Liver (tissue), 8 donors: ENCODE measurements at regions not wholly inside any gene's neighbourhood (a gene's known extent, or its start where the extent isn't known, plus 50 kb on each side); places are given as distances from the start of the nearest gene placed in this dataset.

ENCODE experiments used
- DNase-seq: peaks from one replicate; pipeline ENCODE4 v3.0.0-alpha.2; 2017; ENCODE audit warnings: low spot score
- H3K27ac ChIP-seq, 2 donors: one replicate each; pipeline ENCODE4 v1.7.0; 2013; ENCODE audit warnings: inconsistent platforms in 2 of 2, low read length in 2 of 2, control low read depth in 1 of 2, low read depth in 1 of 2, mild to moderate bottlenecking in 1 of 2
- H3K27me3 ChIP-seq, 4 donors: one replicate each; pipeline versions ENCODE4 v1.6.1 to v1.7.0; 2013; ENCODE audit warnings: low read length in 3 of 4, inconsistent platforms in 1 of 4, mild to moderate bottlenecking in 1 of 4, moderate library complexity in 1 of 4; ENCODE audit not compliant: control insufficient read depth in 4 of 4, insufficient read depth in 4 of 4
- H3K36me3 ChIP-seq, 4 donors: one replicate each; pipeline versions ENCODE4 v1.6.1 to v1.7.0; 2013; ENCODE audit warnings: low read length in 3 of 4, mild to moderate bottlenecking in 3 of 4, low read depth in 1 of 4, moderate library complexity in 1 of 4; ENCODE audit not compliant: control insufficient read depth in 4 of 4, insufficient read depth in 3 of 4
- H3K4me1 ChIP-seq, 4 donors: one replicate each; pipeline versions ENCODE4 v1.6.1 to v1.7.0; 2013; ENCODE audit warnings: low read length in 3 of 4, mild to moderate bottlenecking in 3 of 4, moderate library complexity in 1 of 4; ENCODE audit not compliant: control insufficient read depth in 4 of 4, insufficient read depth in 4 of 4
- H3K4me3 ChIP-seq, 3 donors: one replicate each; pipeline versions ENCODE4 v1.6.1 to v1.7.0; 2013; ENCODE audit warnings: low read length in 3 of 3, control low read depth in 1 of 3, low read depth in 1 of 3, mild to moderate bottlenecking in 1 of 3
- H3K9ac ChIP-seq, 2 donors: one replicate each; pipeline ENCODE4 v1.7.0; 2013; ENCODE audit warnings: low read length in 2 of 2, mild to moderate bottlenecking in 2 of 2, moderate library complexity in 2 of 2, control low read depth in 1 of 2, low read depth in 1 of 2
- H3K9me3 ChIP-seq, 4 donors: one replicate each; pipeline versions ENCODE4 v1.6.1 to v1.7.0; 2013; ENCODE audit warnings: low read length in 3 of 4; ENCODE audit not compliant: control insufficient read depth in 4 of 4
- EGR1 ChIP-seq, 2 donors: IDR thresholded peaks; 2 replicates each; pipeline ENCODE4 v1.6.1; 2016 to 2018; ENCODE audit warnings: antibody characterized with exemption in 2 of 2, low read depth in 2 of 2
- FOXA1 ChIP-seq: IDR thresholded peaks from 2 replicates; pipeline ENCODE4 v1.6.1; 2016; ENCODE audit warnings: antibody characterized with exemption
- FOXA2 ChIP-seq: IDR thresholded peaks from 2 replicates; pipeline ENCODE4 v1.6.1; 2016; ENCODE audit warnings: antibody characterized with exemption
- GABPA ChIP-seq, 2 donors: IDR thresholded peaks in 1 of 2; conservative IDR thresholded peaks in 1 of 2; 2 replicates each; pipeline ENCODE4 v1.6.1; 2016; ENCODE audit warnings: antibody characterized with exemption in 2 of 2, mild to moderate bottlenecking in 1 of 2, moderate library complexity in 1 of 2
- HNF4A ChIP-seq, 2 donors: conservative IDR thresholded peaks; 2 replicates each; pipeline ENCODE4 v1.6.1; 2016; ENCODE audit warnings: antibody characterized with exemption in 2 of 2, mild to moderate bottlenecking in 2 of 2
- HNF4G ChIP-seq: IDR thresholded peaks from 2 replicates; pipeline ENCODE4 v1.6.1; 2016; ENCODE audit warnings: antibody characterized with exemption
- JUND ChIP-seq, 2 donors: IDR thresholded peaks; 2 replicates each; pipeline ENCODE4 v1.6.1; 2016; ENCODE audit warnings: antibody characterized with exemption in 2 of 2
- NR2F2 ChIP-seq: IDR thresholded peaks from 2 replicates; pipeline ENCODE4 v1.6.1; 2016; ENCODE audit warnings: antibody characterized with exemption
- RAD21 ChIP-seq, 2 donors: IDR thresholded peaks; 2 replicates each; pipeline ENCODE4 v1.6.1; 2016; ENCODE audit warnings: antibody characterized with exemption in 2 of 2, mild to moderate bottlenecking in 2 of 2
- RXRA ChIP-seq, 2 donors: IDR thresholded peaks; 2 replicates each; pipeline ENCODE4 v1.6.1; 2017 to 2018; ENCODE audit warnings: antibody characterized with exemption in 2 of 2, mild to moderate bottlenecking in 1 of 2
- SP1 ChIP-seq: IDR thresholded peaks from 2 replicates; pipeline ENCODE4 v1.6.1; 2018; ENCODE audit warnings: antibody characterized with exemption, mild to moderate bottlenecking
- TAF1 ChIP-seq: conservative IDR thresholded peaks from 2 replicates; pipeline ENCODE4 v1.6.1; 2016; ENCODE audit warnings: antibody characterized with exemption, mild to moderate bottlenecking
- YY1 ChIP-seq: IDR thresholded peaks from 2 replicates; pipeline ENCODE4 v1.6.1; 2016; ENCODE audit warnings: antibody characterized with exemption, mild to moderate bottlenecking
- WGBS: extraction: QIAGEN DNeasy Blood & Tissue Kit; methylation state at CpG from one replicate; pipeline ENCODE4 v1.1.7; 2013; 5-methylcytosine and 5-hydroxymethylcytosine counted together
- TF ChIP-seq, protein P1 (sequence below): IDR thresholded peaks from 2 replicates; pipeline ENCODE4 v1.6.1; 2016; ENCODE audit warnings: antibody characterized with exemption, mild to moderate bottlenecking
- TF ChIP-seq, protein P2 (sequence below): fragments of 150-350 bp; IDR thresholded peaks from 2 replicates; pipeline ENCODE4 v1.5.1; 2017; ENCODE audit warnings: improper control_type of control experiment, low read depth, low read length; ENCODE audit not compliant: missing input control
- TF ChIP-seq, protein P3 (sequence below): IDR thresholded peaks from 2 replicates; pipeline ENCODE4 v1.6.1; 2016; ENCODE audit warnings: antibody characterized with exemption
- TF ChIP-seq, protein P4 (sequence below): IDR thresholded peaks from 2 replicates; pipeline ENCODE4 v1.6.1; 2016; ENCODE audit warnings: antibody characterized with exemption
- TF ChIP-seq, protein P5 (sequence below): IDR thresholded peaks from 2 replicates; pipeline ENCODE4 v1.6.1; 2016; ENCODE audit warnings: antibody characterized with exemption
- donor health status: healthy.
- donor health status: healthy.
- donor health status: healthy.
- donor health status: healthy.
- donor health status: healthy.

DNA sequence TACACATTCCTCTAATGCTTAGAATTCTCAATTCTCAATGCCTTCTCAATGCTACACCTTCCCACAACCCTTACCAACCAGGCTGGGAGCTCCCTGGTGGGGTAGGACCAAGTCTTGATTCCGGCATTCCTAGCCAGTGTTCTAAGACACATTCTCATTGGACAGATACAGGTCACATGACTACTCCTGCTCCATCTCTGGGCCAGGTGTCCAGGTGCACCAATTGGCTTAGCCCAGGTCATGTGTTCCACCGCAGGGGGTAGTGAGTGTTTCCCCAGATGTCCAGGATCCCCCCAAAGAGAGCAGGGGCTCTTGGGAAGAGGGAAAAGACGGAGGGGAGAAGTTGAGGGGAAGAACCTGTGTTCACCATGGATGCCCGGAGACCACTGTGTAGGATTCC is 58.7 kb upstream of the MLN start:
- Histone ChIP-seq H3K9ac (no peak overlapping the region), H3K27ac (no peak overlapping the region), H3K36me3 (no peaks in the 10 kb centered on the region), H3K4me3 (no peak overlapping the region), H3K9me3 (no peaks in the 10 kb centered on the region), H3K4me1 (no peaks in the 10 kb centered on the region), H3K27me3 (no peaks in the 10 kb centered on the region)
- WGBS = 80% methylated on average over 4 of the region's 4 CpGs
- DNase-seq = no peak
- no peak for TF ChIP-seq YY1
- TF ChIP-seq, protein P1, sequence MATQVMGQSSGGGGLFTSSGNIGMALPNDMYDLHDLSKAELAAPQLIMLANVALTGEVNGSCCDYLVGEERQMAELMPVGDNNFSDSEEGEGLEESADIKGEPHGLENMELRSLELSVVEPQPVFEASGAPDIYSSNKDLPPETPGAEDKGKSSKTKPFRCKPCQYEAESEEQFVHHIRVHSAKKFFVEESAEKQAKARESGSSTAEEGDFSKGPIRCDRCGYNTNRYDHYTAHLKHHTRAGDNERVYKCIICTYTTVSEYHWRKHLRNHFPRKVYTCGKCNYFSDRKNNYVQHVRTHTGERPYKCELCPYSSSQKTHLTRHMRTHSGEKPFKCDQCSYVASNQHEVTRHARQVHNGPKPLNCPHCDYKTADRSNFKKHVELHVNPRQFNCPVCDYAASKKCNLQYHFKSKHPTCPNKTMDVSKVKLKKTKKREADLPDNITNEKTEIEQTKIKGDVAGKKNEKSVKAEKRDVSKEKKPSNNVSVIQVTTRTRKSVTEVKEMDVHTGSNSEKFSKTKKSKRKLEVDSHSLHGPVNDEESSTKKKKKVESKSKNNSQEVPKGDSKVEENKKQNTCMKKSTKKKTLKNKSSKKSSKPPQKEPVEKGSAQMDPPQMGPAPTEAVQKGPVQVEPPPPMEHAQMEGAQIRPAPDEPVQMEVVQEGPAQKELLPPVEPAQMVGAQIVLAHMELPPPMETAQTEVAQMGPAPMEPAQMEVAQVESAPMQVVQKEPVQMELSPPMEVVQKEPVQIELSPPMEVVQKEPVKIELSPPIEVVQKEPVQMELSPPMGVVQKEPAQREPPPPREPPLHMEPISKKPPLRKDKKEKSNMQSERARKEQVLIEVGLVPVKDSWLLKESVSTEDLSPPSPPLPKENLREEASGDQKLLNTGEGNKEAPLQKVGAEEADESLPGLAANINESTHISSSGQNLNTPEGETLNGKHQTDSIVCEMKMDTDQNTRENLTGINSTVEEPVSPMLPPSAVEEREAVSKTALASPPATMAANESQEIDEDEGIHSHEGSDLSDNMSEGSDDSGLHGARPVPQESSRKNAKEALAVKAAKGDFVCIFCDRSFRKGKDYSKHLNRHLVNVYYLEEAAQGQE = no peak
- no peak for TF ChIP-seq GABPA (IDR thresholded peaks at IDR 0.05 in 1 of 2, conservative IDR thresholded peaks at IDR 0.05 in 1 of 2)
- TF ChIP-seq, protein P2, sequence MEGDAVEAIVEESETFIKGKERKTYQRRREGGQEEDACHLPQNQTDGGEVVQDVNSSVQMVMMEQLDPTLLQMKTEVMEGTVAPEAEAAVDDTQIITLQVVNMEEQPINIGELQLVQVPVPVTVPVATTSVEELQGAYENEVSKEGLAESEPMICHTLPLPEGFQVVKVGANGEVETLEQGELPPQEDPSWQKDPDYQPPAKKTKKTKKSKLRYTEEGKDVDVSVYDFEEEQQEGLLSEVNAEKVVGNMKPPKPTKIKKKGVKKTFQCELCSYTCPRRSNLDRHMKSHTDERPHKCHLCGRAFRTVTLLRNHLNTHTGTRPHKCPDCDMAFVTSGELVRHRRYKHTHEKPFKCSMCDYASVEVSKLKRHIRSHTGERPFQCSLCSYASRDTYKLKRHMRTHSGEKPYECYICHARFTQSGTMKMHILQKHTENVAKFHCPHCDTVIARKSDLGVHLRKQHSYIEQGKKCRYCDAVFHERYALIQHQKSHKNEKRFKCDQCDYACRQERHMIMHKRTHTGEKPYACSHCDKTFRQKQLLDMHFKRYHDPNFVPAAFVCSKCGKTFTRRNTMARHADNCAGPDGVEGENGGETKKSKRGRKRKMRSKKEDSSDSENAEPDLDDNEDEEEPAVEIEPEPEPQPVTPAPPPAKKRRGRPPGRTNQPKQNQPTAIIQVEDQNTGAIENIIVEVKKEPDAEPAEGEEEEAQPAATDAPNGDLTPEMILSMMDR = no peak
- TF ChIP-seq NR2F2 = no peak
- TF ChIP-seq, protein P3, sequence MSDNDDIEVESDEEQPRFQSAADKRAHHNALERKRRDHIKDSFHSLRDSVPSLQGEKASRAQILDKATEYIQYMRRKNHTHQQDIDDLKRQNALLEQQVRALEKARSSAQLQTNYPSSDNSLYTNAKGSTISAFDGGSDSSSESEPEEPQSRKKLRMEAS = no peak
- no peak for TF ChIP-seq RAD21 (IDR thresholded peaks at IDR 0.05)
- no peak for TF ChIP-seq TAF1
- TF ChIP-seq, protein P4, sequence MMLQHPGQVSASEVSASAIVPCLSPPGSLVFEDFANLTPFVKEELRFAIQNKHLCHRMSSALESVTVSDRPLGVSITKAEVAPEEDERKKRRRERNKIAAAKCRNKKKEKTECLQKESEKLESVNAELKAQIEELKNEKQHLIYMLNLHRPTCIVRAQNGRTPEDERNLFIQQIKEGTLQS = no peak
- TF ChIP-seq, protein P5, sequence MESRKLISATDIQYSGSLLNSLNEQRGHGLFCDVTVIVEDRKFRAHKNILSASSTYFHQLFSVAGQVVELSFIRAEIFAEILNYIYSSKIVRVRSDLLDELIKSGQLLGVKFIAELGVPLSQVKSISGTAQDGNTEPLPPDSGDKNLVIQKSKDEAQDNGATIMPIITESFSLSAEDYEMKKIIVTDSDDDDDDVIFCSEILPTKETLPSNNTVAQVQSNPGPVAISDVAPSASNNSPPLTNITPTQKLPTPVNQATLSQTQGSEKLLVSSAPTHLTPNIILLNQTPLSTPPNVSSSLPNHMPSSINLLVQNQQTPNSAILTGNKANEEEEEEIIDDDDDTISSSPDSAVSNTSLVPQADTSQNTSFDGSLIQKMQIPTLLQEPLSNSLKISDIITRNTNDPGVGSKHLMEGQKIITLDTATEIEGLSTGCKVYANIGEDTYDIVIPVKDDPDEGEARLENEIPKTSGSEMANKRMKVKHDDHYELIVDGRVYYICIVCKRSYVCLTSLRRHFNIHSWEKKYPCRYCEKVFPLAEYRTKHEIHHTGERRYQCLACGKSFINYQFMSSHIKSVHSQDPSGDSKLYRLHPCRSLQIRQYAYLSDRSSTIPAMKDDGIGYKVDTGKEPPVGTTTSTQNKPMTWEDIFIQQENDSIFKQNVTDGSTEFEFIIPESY = no peak
- no peak for TF ChIP-seq EGR1 (IDR thresholded peaks at IDR 0.05; ENCODE audit: low read depth in 2 of 2)
- no peak for TF ChIP-seq RXRA (IDR thresholded peaks at IDR 0.05)
- no peak for TF ChIP-seq HNF4A (conservative IDR thresholded peaks at IDR 0.05)
- TF ChIP-seq JUND (IDR thresholded peaks at IDR 0.05) = no peak
- no peak for TF ChIP-seq SP1
- no peak for TF ChIP-seq HNF4G
- no peak for TF ChIP-seq FOXA1
- no peak for TF ChIP-seq FOXA2
